NCI-H345 (cell line): ENCODE measurements at regions not wholly inside any gene's neighbourhood (a gene's known extent, or its start where the extent isn't known, plus 50 kb on each side); places are given as distances from the start of the nearest gene placed in this dataset.

Source experiments
- DNase-seq: peaks from one replicate; lab custom pipeline; 2025; lab: John Stamatoyannopoulos, UW

- DNase-seq: no peak
Observed at GRCh38 chr6:14321992-14322772, 204.6 kb downstream of the CD83 start.

- no peak for DNase-seq
Observed at GRCh38 chr6:14322841-14323240, 205.3 kb downstream of the CD83 start.

DNA sequence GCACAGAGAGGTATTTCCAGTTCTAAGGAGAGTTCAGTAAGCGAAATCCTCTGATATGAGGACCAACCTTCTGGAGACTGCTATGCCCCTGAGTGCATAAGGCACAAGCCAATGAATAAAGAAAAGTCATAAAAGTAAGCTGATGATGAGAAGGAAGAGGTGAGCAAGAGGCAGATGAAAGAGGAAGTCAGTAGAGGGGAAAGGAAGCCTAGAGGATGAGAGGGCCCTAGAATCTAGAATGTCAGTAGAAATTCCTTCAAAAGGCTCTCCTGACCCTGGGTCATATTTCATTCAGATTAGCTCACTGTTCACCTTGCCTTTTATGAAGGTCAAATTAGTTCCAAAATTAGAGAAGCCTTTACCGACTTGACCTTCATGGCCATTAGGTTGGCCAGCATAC lies 209.2 kb downstream of the CD83 start:
- no peak for DNase-seq

GRCh38 chr6:14328163-14328562 lies 210.6 kb downstream of the CD83 start:
- no peak for DNase-seq

GRCh38 chr6:14333556-14334305 lies 216.2 kb downstream of the CD83 start:
- no peak for DNase-seq

DNA sequence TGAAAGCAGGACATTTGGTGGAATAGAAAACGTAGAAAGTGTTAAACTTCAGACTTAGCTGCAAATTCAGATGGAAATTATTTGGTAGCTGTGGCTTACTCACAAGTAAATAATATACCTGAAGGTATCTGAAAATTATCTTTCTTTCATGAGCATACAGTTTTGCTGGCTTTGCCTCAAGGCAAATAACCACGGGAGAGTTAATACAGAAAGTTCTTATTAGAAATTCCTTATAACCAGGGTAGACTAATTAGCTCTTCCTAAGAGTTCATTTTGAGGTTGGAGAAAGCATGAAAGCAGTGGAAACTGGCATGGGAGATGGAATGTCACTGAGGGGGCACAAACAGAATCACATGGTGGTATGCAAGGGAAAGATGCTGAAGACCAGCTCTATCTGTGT lies 217.5 kb downstream of the CD83 start:
- DNase-seq: no peak

GRCh38 chr6:14337152-14337551 lies 219.6 kb downstream of the CD83 start:
- DNase-seq: no peak

DNA sequence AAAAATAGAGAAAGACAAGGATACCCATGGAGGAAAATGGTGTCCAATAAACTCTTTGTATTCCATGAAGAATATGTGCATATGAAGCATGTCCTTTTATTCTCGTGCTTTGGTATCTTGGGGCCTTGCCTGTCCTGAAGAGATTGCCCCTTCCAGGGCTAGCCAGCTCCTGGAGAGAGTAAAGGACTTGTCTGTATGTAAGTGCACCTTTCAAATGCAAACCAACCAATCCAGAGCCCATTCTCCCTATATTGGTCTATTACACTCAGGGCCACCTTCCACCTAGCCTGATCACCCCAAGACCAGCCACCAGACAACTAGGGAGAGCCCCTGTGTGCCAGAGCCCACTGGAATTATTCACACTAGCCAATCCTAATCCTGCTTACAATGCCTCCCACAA lies 221.6 kb downstream of the CD83 start:
- DNase-seq: no peak

DNA sequence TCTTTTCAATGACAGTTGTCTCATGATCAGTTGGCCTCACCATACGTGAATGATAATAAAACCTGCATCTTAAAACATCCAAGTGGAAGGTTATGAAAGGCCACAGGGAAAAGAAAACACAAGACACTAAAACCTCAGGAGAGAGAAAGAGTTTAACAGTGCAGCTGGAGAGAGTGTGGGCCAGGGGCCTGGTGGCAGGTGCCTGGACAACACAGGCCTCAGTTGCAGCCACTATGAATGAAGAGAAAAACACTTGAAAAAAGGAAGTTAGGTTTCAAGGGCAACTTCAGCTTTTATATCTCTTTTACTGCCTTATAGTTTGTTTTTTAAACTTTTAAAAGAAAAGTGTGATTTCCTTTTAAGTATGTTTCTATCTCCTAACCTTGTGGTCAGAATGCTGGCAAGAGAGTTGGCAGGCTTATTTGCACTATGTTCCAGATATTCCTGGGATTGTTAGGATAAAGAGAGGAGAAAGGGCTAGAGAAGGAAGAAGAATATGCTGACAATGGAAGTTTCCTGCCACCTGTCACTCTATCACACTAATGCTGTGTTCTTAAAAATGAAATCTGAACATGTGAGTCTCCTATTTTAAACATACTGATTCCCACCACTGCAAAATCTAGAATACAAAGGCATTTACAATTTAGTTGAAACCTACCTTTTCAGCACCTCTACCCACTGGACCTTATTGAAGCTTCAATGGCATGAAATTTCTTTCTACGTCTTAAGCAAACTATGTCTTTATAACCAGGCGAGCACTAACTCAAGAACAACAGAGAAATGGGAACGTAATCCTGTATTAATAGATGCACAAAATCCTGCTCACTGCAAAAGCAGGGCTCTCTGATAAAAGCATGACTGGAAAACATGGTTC lies 222.4 kb downstream of the CD83 start:
- DNase-seq: no peak

DNA sequence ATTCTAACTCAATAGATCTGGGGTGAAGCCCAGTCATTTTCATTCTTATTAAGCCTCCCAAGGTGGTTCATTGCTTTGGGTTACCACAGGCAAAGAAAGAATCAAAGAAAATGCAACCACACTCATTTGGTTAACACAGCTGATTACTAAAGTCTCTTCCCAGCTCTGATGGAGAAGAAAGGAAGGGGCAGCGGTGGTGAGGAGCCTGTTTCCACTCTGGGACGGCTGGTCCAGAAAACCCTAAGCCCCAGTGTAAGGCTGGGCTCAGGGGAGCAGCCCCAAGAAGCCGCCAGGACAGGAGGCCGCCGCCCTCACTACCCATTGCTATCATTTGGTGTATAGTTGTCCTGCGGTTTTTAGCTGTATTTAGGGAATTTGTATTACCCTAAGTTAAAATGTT lies 226.9 kb downstream of the CD83 start:
- DNase-seq: no peak

DNA sequence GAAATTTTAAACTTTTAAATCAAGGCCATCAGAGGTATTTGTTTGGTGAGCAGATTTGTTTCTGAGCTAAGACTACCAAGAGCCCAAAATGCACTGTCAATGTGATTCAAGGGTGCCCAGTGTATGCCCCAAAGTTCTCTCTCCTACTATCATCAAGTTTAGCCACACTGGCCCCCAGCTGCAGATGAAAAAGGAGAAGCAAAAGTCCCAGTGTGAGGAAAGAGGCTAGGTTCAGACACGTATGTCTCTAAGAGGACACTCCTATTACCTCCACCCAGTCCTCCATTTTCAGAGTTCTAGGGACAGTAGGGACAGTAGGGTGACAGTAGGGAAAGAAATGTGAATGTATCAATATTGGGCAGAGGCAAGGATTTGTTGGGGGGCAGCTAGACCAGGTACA lies 230.8 kb downstream of the CD83 start:
- no peak for DNase-seq

- DNase-seq: no peak
Observed at GRCh38 chr6:14349507-14349906, 231.9 kb downstream of the CD83 start.

- no peak for DNase-seq
Observed at GRCh38 chr6:14350210-14350609, 232.6 kb downstream of the CD83 start.

- DNase-seq: no peak
Observed at GRCh38 chr6:14353281-14353680, 235.7 kb downstream of the CD83 start.

DNA sequence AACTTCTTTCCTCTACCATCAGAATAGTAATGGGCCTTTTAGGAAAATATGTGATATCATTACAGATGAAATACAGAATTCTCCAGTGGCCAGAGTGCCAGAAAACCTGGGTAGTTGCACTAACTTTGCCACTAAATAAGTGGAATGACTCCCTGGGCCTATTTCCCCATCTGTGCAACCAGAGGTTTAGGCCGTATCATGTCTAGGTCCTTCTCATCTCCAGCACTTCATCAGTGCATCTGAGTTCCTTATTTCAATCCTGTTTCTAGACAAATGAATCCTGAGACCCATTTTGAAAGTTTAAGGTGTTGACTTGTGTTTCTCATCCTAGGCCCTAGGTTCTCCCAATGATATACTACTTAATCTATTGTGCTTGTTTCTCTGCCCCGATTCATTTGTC lies 236.2 kb downstream of the CD83 start:
- DNase-seq: no peak

DNA sequence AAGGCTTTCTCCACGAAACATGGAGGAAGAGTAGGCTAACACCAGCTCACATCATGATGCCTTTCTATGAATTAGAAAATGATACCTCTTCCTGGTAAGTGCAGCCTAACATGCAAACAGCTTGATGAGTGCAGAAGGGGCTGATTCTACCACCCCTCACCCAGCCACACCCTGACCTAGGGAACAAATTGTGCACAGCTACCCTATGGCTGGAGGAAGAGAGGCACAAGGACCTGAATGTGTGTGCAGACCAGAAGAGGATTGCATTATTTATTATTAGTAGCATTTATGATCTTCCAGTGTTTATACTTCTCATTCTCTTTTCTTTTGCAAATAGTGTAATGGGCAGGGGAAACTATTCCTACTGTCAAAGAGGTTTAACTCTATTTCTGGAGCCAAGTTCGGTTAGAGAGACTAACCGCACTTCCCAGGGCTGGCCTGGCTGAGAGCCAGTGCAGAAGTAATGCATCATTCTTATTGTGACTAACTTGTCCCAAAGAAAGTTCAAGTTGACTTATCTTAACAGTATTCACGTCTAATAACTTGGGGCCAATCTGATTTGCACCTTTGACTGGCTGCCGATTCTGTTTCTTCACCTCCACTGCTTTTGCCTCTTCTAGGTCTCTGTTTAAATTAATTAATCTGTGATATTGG lies 237.5 kb downstream of the CD83 start:
- DNase-seq: no peak

GRCh38 chr6:14359438-14359837 lies 241.9 kb downstream of the CD83 start:
- no peak for DNase-seq

- no peak for DNase-seq
Observed at GRCh38 chr6:14360565-14360964, 243.0 kb downstream of the CD83 start.

- DNase-seq: no peak
Observed at GRCh38 chr6:14361297-14361696, 243.7 kb downstream of the CD83 start.

DNA sequence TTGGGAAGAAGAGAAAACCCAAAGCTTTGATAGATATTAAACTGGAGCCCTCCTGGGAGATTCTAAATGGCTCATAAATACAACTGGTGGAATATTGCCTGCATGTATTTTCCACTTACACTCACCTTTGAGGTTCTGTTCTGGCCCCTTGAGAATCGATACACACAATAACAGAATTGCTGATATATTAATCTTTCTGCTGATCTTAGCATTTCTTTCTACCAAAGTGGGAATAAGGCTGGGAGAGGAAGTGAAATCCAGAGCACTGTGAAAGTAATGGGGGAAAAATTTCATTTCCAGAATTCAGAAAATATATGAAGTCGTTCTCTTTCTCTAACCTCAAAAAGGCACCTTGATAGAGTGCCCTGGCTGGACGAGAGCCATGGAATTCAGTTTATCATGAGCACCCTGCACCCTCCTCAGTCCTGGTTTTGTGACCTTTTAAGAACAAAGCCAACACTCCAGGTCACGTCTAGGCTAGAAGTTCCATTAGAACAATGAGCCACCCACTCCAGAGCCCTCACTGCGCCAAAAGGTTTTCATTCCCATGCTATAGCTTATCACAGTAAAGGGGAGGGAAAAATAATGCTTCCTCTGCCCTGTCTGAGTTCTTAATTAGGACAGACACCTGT lies 244.5 kb downstream of the CD83 start:
- DNase-seq: no peak

DNA sequence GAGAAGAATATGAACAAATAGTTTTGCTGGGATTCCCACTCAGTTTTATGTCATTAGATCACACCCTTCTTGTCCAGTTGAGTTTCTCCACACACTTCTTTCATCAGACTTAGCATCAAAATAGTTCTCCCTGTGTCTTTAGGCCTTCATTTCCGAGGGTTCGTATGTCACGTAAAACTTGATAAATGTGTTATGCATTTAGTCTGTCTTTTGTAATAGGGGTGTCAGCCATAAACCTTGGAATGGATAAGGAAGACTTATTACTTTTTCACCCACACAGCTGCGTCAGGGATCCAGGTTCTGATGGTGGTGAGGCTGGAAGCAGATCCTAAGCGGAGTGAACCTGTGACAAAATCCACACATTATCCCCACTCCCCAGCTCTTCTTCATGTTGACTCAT lies 246.8 kb downstream of the CD83 start:
- DNase-seq: no peak

GRCh38 chr6:14365393-14365792 lies 247.8 kb downstream of the CD83 start:
- DNase-seq: no peak
